ENCODE measurements at regions not wholly inside any gene's neighbourhood (a gene's known extent, or its start where the extent isn't known, plus 50 kb on each side); places are given as distances from the start of the nearest gene placed in this dataset.

DNA sequence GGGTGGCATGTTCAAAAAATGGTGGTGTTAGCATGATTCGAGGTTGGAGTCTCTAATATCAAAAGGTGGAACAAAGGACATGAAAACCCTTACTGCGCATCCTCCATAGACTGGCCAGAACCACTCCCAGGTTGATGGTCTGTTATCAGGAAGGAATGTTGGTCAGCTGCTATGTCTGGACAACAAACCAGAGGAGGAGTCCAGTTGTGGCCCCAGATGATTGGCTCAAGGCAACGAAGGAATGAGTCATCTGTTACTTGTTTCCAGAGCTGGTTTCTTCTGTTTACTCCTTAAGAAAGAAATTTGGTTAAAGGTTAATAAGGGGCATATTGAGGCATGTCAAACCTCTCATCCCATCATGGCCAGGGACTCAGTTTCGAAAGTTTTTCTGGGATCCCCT lies 56.8 kb upstream of the GRIA4 start:
- TF ChIP-seq, protein P1, sequence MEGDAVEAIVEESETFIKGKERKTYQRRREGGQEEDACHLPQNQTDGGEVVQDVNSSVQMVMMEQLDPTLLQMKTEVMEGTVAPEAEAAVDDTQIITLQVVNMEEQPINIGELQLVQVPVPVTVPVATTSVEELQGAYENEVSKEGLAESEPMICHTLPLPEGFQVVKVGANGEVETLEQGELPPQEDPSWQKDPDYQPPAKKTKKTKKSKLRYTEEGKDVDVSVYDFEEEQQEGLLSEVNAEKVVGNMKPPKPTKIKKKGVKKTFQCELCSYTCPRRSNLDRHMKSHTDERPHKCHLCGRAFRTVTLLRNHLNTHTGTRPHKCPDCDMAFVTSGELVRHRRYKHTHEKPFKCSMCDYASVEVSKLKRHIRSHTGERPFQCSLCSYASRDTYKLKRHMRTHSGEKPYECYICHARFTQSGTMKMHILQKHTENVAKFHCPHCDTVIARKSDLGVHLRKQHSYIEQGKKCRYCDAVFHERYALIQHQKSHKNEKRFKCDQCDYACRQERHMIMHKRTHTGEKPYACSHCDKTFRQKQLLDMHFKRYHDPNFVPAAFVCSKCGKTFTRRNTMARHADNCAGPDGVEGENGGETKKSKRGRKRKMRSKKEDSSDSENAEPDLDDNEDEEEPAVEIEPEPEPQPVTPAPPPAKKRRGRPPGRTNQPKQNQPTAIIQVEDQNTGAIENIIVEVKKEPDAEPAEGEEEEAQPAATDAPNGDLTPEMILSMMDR (conservative IDR thresholded peaks at IDR 0.05; ENCODE audit: low read length), result no peak
- TF ChIP-seq EZH2phosphoT487 (IDR thresholded peaks at IDR 0.05; ENCODE audit: borderline replicate concordance, low read depth, low read length), result no peak

All from OCI-LY7 (cell line).